T-helper 2 cell (primary cell): ENCODE measurements at regions not wholly inside any gene's neighbourhood (a gene's known extent, or its start where the extent isn't known, plus 50 kb on each side); places are given as distances from the start of the nearest gene placed in this dataset.
A peak's percentile ranks its signal among the peaks of the same experiment; 100 is the strongest.

Experiments
- DNase-seq, 5 experiments: peaks; one replicate each; pipeline versions ENCODE4 v3.0.0 to v3.0.0-alpha.2; 2012 to 2022

DNA sequence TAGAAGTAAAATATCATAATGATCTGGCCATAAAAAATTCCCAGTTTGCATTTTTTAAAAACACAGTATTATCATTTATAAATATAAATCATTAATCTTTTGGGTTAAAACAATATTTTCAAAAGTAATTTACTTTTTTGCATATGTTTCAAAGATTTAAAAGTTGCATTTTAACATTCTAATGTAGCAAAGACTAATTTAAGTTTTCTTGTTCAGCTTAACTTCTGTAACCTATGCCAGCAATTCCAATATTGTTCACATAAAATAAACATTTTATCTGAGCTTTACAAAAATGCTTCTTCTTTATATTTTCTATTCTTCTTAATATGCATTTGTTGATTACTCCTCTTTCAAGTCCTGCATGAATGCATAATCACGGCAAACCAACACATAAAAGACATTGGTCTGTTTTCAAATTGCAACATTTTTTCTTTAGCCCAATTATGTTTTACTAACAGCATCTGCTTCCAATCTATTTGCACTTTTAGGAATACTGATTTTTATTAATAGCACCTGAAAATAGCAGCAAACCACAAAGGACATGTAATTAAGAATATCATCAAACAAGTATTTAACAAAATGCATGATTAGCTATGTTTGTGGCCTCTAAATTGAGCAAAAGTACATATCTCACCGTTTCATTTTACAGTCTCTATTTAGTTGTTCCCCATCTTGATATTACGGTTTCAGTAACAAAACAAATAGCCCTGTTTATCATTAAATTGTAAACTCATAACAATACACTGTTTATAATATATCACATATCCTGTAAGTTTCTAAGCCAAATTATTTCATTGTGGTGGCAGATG is 286.9 kb upstream of the NFE2L3 start:
- DNase-seq, result no peak

DNA sequence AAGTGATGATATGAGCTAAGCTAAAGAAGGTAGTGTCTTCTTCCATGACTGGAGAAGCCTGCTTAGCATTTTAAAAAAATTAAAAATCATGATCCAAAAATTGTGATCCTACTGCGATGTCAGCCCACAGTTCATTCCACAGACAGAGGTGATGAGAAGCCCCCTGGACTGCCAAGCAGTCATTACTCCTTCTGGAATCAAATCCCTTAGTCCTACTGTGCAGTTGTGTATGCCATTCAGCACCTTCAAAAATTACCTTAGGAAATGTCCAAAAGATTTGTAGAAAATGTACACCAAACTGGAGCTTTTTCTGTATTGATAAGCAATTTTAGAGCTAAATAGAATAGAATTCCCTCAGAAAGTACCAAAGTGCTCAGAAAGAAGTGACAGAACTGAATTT is 283.5 kb upstream of the NFE2L3 start:
- DNase-seq, result no peak

DNA sequence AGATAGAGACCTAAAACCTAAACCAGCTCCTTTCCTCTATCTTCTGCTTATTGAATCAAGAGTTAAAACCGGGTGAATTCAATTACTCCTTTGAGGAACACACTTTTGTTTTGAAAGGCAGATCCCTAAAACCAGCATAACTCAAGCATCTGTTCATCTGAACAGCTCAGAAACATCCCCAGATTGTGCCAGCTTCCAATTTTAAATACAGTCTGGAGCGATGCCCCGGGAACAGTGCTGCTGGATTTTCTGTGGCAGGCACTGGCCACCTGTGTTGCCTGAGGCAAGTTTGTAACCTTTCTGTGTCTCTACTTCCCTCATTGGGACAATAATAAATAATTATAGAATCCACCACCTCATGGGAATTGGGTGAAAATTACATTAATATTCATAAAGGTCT is 281.4 kb upstream of the NFE2L3 start:
- no peak for DNase-seq

DNA sequence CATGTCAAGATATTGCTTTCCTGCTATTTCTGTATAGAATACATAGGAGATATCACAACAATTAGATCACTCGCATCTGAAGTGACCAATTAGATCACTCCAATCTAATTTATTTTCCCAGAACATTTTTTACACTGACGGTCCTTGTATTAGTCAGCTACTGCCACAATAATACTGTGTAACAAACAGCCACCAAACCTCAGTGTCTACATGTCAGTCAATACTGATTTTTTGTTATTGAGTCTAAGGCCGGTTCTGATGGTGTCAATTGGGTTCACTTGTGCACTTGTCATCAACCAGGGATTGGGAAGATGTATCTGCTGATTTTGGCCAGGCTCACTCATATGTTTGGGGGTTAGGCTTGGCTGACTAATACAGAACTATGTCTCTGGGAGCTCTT is 275.9 kb upstream of the NFE2L3 start:
- no peak for DNase-seq

DNA sequence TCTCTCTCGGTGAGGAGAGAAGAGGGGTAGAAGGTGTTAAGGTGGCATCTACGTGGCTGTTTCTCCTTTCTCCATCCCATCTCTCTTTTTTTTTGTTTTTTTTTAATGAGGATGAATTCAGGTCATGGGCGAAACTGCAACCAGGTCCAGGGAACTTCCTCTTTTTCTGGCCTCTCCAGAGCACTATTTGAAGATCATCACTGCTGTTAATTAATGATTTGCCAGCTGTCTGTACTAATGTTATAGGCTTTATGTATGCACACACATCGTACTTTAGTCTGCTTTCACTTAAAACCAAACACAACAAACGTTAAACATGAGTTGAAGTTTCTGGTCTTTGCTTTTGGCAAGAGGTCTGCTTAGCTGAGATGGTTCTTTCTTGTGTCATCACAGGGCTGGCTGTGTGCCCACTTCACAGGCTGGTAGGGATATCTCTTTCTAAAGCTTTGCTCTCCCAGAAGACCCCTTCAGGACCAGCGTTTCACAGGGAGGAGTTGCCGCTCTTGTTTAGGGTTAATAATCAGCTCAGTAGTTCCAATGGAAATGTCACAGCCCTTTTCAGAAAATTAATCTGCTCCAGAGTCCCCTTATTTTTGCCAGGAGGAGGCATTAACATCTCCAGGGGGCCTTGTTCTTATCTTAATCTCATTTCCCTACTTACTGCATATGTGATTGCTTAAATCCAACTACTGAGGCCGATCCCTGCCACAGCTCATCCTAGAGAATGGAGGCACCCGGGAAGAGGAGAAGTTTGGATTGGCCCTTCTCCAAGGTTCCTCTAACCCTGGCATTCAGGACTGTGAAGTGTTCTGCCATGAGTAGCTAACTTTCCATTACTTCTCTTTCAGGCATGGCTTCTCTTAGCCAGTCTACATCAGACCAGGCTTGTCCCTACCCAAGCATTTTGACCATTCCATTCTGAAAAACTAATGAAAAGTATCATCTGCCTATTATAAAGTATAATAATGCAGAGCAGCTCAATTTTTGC is 273.9 kb upstream of the NFE2L3 start:
- no peak for DNase-seq

DNA sequence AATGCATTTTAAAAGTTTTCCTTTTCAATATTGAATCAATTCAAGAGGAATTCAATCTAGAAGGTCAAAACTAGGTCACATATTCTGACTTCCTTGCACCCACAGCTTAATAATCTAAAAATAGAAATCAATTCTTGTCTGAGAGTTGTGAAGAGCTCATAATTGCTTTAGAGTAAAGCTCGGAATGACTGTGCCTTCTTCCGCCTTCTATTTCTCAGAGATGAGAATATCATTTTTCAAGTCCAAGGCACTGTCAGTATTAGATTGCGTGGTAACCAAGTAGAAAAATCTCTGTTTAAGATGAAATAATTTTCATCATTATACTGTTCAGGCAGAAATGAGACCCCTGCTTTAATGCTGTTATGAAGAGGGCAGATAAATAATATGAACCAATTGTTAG is 272.2 kb upstream of the NFE2L3 start:
- no peak for DNase-seq

DNA sequence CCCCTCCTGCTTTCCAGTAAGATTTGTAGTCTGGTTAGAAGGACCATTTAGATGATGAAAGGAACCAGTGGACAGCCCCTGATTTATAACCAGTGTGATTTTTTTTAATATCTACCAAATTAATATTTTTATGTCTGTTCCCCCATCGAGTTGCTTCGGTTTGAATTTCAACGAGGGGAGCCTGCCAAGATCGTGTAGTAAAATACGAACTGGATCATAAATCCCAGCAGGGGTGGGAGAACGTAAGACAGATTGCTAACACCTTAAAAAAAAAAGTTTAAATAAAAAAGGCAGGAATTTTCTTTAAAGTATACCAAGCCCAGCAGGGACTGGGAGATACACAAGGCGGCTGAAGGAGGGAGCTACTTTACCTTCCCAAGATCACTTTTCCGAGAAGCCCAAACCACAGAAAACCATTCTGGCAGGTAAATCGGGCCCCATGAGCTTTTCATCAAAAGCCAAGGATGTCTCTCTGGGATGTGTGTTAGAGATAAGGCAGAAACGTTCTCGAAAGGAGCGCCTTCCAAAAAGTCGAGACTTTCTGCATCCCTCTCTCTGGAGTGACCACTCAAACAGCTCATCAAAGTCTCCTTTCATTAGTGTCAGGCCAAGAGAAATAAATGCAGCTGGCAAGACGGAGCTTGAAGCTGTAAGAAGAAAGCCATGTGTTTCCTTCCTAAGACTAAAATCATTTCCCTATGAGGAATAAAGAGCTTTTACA is 270.5 kb upstream of the NFE2L3 start:
- DNase-seq, result no peak

DNA sequence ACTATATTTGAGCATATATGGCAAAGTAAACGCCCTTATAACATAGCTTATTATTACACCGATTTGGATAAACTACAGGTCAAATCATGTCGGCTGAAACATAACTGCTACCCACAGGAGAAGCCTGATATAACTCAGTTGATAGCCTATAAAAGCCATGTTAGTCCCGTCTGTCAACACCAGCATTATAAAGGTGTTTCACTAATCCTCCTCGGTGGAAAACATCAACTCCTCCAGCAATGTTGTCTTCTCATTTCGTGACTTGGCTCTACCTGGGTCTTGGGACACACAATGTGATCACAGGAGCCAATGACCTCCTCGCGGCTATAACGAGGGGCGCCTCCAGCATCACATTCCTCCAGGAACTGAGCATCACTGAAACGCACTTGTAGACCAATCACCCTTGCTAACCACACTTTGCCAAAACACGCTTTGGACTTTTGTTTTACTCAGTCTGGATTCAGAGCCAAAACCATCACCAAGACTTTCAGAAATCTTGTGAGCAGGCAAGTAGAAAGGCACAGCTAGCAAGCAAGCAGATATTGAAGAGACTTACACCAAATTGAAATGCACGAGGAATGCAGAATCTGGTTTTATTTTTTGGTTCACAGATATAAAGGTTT is 269.7 kb upstream of the NFE2L3 start:
- no peak for DNase-seq

DNA sequence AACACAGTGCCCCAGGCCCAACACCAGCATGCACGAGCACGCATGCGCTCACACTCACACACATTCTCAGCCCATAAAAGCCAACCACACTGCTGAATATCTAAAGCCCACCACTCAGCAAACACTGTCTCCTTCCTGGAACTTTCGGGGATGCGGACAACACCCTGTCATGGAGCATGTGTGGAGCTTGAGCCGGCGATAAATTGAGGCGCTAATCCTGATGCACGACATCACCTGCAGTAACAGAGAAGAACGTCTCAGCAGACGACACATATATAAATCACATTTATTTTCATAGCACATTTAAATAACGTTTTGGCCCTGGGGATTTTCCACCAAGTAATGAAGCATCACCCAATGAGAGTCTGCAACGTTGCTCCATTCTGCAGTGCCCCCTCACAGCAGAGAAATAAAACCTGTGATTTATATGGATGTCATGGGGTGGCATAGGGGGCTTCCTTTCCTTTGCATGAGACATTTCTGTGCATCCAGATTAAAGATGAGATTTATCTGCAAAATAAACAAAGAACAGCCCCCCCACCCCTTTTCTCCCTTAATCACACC is 267.7 kb upstream of the NFE2L3 start:
- no peak for DNase-seq

DNA sequence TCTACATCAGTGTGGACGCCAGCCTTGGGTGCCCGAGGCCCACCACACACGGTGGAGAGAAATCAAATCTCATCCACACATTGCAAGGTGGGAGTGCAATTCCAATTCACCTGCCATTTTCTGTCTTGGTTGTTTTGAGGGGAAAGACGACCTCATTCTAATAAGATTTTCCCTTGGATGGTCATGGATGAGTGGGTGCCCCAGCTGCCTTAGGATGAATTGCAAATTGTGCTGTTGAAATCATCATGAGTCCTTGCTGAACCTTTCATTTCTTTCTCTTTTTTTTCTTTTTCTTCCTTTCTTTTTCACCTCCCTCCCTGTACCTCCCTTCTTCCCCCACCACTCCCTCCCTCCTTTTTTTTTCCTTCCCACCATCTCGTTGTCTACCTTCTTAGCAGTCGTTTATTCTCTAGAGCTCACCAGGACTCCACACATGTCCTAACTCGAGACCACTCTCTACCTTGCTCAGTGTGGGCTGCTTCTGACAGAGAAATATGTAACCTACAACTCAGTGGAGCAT is 266.9 kb upstream of the NFE2L3 start:
- DNase-seq, result no peak

DNA sequence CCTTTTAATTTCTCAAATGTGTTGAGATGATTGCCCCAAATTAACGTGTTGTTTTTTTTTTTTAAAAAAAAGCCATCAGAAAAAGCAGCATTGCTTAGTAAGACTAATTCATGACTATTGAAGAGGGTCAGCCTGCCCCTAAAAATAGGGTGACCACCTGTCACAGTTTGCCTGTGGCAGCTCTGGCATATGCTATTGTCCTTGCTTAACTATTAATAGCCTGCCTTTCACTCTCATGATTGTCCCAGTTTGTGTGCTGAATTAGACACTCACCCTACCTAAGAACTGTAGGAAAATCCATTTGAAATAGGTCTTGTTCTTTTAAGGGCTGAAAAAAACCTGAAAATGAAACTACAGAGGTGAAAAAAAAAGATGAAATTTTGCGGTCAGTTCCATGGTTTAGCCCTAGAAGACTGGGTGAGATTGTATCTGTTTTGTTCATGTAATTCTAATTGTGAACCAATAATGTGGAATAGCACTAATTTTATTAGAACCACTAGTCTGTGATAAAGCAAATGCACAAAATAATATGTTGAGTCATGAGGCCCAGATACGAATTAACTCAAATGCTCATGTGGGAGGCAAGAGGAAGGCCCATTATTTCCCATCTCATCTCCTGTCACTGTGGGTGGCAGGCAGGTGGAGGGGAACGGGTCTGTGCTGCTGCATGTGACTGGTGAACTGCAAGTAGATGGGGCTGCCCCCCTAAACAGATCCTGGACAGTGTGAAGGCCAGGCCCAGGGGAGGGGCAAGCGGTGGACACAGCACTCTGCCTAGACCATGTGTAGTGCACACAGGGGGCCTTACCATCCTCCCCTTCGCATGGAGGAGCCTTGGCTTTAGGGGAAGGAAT is 265.4 kb upstream of the NFE2L3 start:
- DNase-seq, result no peak

DNA sequence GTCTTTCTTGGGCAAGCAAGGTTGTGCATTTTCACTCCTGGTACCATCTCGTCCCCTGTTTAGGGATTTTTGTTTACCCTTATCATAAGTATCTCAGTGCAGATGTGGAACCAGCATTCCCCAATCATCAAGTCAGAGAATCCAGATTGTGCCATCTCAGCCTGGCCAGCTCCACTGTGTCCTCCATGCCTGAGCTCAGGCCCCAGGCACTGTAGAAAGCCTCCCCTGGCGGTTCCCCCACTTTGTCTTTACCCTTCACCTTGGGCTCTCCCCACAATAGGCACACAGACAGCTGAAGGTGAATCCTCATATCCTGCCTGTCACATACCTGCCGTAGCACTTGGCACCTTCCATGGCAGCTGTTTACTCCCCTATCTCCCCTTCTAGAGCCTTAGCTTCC is 264.7 kb upstream of the NFE2L3 start:
- DNase-seq, result no peak

DNA sequence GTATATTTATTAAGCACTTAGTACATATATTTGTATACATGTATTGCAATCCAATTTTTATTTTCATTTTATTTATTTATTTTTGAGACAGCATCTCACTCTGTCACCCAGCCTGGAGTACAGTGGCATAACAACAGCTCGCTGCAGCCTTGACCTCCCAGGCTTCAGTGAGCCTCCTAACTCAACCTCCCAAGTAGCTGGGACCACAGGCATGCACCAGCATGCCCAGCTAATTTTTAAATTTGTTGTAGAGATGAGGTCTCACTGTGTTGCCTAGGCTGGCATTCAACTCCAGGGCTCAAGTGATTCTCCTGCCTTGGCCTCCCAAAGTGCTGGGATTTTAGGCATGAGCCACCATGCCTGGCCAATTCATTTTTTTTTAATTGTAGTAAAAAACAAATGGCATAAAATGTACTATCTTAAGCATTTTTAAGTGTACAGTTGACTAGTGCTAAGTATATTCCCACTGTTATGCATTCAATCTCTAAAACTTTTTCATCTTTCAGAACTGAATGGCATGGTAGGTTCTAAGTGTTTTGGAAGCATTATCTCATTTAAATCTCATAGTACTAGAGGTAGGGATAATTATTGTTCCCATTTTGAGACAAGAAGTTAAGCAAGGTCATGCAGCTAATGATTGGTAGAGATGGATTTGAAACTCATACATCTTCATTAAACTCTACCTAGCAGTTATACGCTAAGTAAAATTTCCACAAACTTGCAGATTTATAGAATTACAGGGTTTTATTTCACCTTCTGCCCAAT is 264.0 kb upstream of the NFE2L3 start:
- no peak for DNase-seq

DNA sequence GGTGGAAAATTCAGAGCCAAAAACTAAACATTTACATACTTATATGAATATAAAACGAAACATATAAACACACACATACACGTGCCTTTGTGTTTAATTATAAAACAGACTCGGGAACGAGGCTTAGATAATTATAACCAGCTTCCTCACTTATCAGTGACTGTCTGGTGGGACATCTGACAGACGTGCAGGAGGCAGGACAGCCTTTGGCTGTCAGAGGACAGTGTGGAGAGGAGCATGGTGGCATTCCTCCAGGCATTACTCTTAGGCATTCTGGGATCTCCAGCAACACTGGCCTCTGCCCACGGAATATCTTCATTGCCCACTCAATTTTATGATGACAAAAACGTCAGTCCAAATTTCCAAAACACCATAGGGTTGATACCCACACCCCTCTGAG is 262.2 kb upstream of the NFE2L3 start:
- no peak for DNase-seq

DNA sequence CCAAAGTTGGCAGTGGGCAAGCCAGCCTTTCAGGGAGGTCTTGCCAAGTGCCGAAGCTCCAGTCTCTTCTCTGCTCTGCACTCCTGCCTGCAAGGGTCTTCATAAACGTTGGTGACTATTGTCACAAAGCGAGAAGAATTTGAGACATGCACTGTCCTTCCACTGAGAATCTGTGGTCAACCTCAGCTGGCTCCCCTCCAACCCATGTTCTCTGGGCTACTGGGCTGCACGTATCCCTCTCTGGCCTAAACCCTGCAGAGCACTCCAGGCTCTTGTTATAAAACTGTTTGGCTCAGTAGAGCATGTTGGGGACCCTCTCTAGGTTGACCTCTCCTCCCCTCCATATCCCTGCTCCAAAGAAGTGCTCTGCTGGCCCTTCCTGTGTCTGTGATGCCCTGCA is 260.4 kb upstream of the NFE2L3 start:
- DNase-seq, result no peak

DNA sequence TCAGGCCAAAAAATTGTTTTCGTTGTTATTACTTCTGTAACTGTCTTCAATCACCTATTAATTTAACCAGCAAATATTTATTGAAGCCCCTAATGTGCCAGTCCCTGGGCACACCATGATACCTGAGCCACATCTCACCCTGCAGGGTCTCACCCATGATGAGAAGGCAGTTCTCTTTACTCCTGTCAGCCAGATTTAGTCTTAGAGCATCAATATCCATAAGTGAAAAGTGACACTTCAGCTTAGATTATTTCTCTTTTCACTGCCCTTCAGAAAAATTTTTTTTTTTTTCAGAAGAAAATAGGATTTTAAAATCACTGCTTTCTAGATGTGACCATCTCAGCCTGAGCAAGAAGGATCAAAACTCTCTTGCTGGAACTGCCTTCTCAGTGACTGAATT is 258.6 kb upstream of the NFE2L3 start:
- no peak for DNase-seq

DNA sequence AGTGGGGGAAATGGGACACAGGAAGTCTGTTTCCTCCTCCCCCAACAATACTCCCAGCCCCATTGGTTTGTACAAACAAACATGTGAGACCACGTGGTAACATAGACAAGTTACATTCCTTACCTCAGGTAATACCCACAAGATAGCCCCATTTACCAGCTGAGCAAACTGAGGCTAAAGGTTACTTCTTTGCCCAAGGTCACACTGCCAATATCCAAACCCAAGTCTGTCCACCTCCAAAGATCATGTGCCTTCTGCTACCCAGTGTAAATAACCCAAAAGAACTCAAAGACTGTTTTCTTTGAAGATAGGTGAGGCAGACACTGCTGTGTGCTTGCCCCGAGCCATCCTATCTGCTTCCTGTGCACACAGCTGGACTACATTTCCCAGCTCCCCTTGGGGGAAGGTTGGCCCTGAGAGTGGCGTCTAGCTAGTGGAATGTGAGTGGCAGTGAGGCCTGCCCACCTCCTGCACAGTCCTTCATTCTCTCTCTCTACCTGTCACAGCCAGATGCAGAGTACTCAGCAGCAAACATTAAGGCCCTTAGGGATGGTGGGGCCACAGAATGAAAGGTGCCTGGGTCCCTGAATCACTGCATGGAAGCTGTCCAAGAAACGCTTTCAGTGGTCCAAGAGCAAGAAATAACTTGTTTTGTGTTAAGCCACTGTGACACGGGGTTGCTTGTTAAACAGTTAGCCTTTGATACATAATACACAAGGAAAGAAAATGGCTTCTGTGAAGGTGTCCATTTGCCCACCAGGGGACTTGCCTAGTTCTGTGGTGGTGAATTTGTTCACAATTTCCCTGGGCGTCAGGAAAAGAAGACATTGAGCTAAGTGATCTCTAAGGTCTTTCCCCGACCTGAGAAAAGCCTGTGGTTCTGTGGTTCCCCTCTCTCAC is 257.7 kb upstream of the NFE2L3 start:
- peak in 1 of 5 experiments; percentile 83 for DNase-seq

DNA sequence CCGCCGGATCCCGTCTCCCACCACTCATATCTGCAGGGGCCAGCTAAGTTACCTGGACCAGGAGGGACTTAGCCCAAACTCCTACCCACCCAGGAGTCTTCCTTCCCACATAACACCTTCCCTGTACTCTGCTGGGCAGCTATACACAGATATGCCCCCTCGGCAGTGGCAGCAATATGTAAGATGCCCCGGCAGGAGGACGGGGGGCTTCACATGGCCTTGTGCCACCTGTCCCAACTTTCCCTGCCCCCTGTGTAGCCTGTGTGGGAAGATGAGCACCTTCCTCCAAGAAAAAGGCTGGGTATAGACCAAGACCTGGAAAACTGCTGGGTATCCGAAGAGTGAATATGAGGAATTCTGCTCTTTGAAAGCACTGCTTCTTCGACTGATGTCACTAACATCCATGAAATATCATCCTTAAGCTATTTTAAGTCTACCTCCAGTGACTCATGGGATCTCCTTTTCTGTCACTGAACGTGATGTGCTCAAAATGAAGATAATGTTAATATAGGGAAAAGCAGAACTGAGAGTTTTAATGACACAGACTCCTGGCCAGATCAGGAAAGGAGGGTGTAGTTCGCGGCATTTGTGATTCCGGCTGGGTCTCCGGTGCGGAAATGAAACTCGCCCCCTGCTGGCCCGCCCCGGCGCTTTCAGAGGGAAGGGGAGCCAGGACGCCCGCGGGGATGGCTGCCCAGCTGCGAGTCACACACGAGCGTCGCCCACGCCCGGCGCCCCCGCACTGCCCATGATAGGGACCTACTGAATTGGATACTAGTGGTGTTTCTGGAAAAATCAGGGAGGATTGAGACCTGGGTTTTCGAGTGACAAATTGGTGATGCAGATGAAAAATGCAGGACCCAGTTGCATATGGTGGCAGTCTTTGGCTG is 256.9 kb upstream of the NFE2L3 start:
- DNase-seq, result peak; percentile 24 to 59 (median 40)
